MM.1S (cell line): ENCODE measurements at regions not wholly inside any gene's neighbourhood (a gene's known extent, or its start where the extent isn't known, plus 50 kb on each side); places are given as distances from the start of the nearest gene placed in this dataset.
"Not testable (repeated sequence)": the region's sequence is repeated elsewhere in the genome, so short reads cannot be mapped to it uniquely, and the experiment has no call there.

ENCODE experiments used
- DNase-seq: peaks from one replicate; pipeline ENCODE4 v3.0.0-alpha.2; 2015
- H2AFZ ChIP-seq: fragments of 300-600 bp; sonication (generic); 2 replicates; pipeline ENCODE4 v1.6.0; 2016; ENCODE audit warnings: antibody characterized with exemption, low read length
- H3F3A ChIP-seq: fragments of 300-600 bp; sonication (generic); 2 replicates; pipeline ENCODE4 v1.6.1; 2016; ENCODE audit warnings: mild to moderate bottlenecking, antibody characterized with exemption, low read length, moderate library complexity, mixed read lengths; ENCODE audit not compliant: insufficient read depth
- H3K27ac ChIP-seq: fragments of 300-600 bp; sonication (generic); 2 replicates; pipeline ENCODE4 v1.5.1; 2016; ENCODE audit warnings: mild to moderate bottlenecking, low read length
- H3K27me3 ChIP-seq: fragments of 300-600 bp; sonication (generic); replicated peaks from 2 replicates; pipeline ENCODE4 v1.6.0; 2016; ENCODE audit warnings: low read length; ENCODE audit not compliant: insufficient read depth
- H3K36me3 ChIP-seq: fragments of 300-600 bp; sonication (generic); replicated peaks from 2 replicates; pipeline ENCODE4 v1.6.1; 2016; ENCODE audit warnings: mild to moderate bottlenecking, low read length, mixed read lengths; ENCODE audit not compliant: insufficient read depth
- H3K4me1 ChIP-seq: fragments of 300-600 bp; sonication (generic); 2 replicates; pipeline ENCODE4 v1.6.1; 2016; ENCODE audit warnings: low read length, mixed read lengths
- H3K4me2 ChIP-seq: fragments of 300-600 bp; sonication (generic); 2 replicates; pipeline ENCODE4 v1.6.0; 2016; ENCODE audit warnings: low read depth, low read length
- H3K4me3 ChIP-seq: fragments of 300-600 bp; sonication (generic); 2 replicates; pipeline ENCODE4 v1.5.1; 2016; ENCODE audit warnings: low read length, mixed read lengths
- H3K79me2 ChIP-seq: fragments of 300-600 bp; sonication (generic); 2 replicates; pipeline ENCODE4 v1.6.1; 2016; ENCODE audit warnings: mixed run types, low read length, mixed read lengths
- H3K9ac ChIP-seq: fragments of 300-600 bp; sonication (generic); 2 replicates; pipeline ENCODE4 v1.6.1; 2016; ENCODE audit warnings: low read length, mixed read lengths
- H3K9me2 ChIP-seq: fragments of 300-600 bp; sonication (generic); replicated peaks from 2 replicates; pipeline ENCODE4 v1.6.1; 2016; ENCODE audit warnings: mild to moderate bottlenecking, low read length, mixed read lengths; ENCODE audit not compliant: insufficient read depth
- H3K9me3 ChIP-seq: fragments of 300-600 bp; sonication (generic); replicated peaks from 2 replicates; pipeline ENCODE4 v1.6.1; 2016; ENCODE audit warnings: mild to moderate bottlenecking, low read length, mixed read lengths; ENCODE audit not compliant: insufficient read depth
- H4K20me1 ChIP-seq: fragments of 300-600 bp; sonication (generic); 2 replicates; pipeline ENCODE4 v1.6.1; 2016; ENCODE audit warnings: mild to moderate bottlenecking, low read length, moderate library complexity, mixed read lengths; ENCODE audit not compliant: insufficient read depth
- EZH2 ChIP-seq: fragments of 300-600 bp; sonication (generic); optimal IDR thresholded peaks from 2 replicates; pipeline ENCODE3; 2017; ENCODE audit warnings: low read depth, mild to moderate bottlenecking, antibody characterized with exemption, low read length, mixed read lengths
- EZH2phosphoT487 ChIP-seq: fragments of 300-600 bp; sonication (generic); IDR thresholded peaks from 2 replicates; pipeline ENCODE4 v1.6.1; 2018; ENCODE audit warnings: antibody characterized with exemption, low read length
- TF ChIP-seq, protein P1 (sequence below): fragments of 300-600 bp; sonication (generic); IDR thresholded peaks from 2 replicates; pipeline ENCODE4 v1.5.1; 2016; ENCODE audit warnings: antibody characterized with exemption, low read length, mixed read lengths

GRCh38 chr3:189375532-189375931 is 203.8 kb downstream of the TPRG1 start:
- no peaks in the 10 kb centered on the region for H4K20me1 ChIP-seq
- no peaks in the 10 kb centered on the region for H3F3A ChIP-seq
- H3K9ac ChIP-seq = no peak overlapping the region
- H3K79me2 ChIP-seq = no peaks in the 10 kb centered on the region
- no peak overlapping the region for H2AFZ ChIP-seq
- H3K4me1 ChIP-seq = no peaks in the 10 kb centered on the region
- no peak overlapping the region for H3K4me3 ChIP-seq
- no peak overlapping the region for H3K4me2 ChIP-seq
- H3K9me2 ChIP-seq = no peaks in the 10 kb centered on the region
- TF ChIP-seq EZH2phosphoT487 (no peak), EZH2 (no peak)
- TF ChIP-seq, protein P1, sequence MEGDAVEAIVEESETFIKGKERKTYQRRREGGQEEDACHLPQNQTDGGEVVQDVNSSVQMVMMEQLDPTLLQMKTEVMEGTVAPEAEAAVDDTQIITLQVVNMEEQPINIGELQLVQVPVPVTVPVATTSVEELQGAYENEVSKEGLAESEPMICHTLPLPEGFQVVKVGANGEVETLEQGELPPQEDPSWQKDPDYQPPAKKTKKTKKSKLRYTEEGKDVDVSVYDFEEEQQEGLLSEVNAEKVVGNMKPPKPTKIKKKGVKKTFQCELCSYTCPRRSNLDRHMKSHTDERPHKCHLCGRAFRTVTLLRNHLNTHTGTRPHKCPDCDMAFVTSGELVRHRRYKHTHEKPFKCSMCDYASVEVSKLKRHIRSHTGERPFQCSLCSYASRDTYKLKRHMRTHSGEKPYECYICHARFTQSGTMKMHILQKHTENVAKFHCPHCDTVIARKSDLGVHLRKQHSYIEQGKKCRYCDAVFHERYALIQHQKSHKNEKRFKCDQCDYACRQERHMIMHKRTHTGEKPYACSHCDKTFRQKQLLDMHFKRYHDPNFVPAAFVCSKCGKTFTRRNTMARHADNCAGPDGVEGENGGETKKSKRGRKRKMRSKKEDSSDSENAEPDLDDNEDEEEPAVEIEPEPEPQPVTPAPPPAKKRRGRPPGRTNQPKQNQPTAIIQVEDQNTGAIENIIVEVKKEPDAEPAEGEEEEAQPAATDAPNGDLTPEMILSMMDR = no peak
- no peak for DNase-seq
- H3K36me3 ChIP-seq = no peaks in the 10 kb centered on the region
- H3K27ac ChIP-seq = no peak overlapping the region
- no peaks in the 10 kb centered on the region for H3K27me3 ChIP-seq
- H3K9me3 ChIP-seq = no peaks in the 10 kb centered on the region

DNA sequence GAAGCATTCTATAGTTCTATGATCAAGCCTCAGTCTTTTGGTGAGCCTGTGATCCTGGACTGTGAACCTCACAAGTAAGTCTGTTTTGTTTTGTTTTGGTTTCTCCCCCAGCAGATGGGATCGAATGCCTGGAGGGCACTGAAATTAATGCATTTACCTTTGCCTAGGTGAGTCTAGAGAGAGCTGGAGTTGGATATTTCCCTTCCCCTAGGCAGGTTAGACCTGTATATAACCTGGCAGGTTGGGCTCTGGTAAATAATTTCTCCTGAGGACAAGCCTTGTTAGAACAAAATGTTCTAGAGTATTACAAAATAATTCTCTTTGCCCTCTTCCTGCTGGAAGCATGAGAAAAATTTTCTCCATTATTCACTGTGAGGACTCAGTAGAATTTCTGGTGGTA is 211.9 kb downstream of the TPRG1 start:
- Histone ChIP-seq H3K9me2 (no peaks in the 10 kb centered on the region), H3K9ac (no peak overlapping the region), H3K9me3 (no peaks in the 10 kb centered on the region), H2AFZ (no peak overlapping the region), H3K27me3 (no peaks in the 10 kb centered on the region), H3F3A (no peaks in the 10 kb centered on the region), H4K20me1 (no peaks in the 10 kb centered on the region), H3K4me1 (no peaks in the 10 kb centered on the region), H3K27ac (no peak overlapping the region), H3K36me3 (no peaks in the 10 kb centered on the region), H3K4me3 (no peak overlapping the region), H3K4me2 (no peak overlapping the region), H3K79me2 (no peaks in the 10 kb centered on the region)
- no peak for DNase-seq
- TF ChIP-seq EZH2 = no peak
- TF ChIP-seq EZH2phosphoT487 = no peak

DNA sequence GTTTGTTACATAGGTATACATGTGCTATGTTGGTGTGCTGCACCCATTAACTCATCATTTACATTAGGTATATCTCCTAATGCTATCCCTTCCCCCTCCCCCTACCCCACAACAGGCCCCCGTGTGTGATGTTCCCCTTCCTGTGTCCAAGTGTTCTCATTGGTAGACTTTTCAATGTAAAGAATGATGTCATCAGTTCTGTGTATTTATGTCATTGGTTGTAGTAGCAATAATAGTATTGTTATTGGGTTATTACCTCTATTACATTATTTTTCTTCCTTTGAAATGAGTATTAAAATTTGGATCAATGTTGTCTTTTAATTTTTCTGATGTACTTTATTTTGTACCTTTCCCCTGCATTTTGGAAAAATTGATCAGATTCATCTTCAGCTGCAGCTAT is 214.1 kb downstream of the TPRG1 start:
- not testable (repeated sequence) for H3K27ac ChIP-seq, H3K9ac ChIP-seq, H3K4me3 ChIP-seq

GRCh38 chr3:189386739-189387138 is 215.0 kb downstream of the TPRG1 start:
- no peaks in the 10 kb centered on the region for H4K20me1 ChIP-seq
- no peaks in the 10 kb centered on the region for H3K9me2 ChIP-seq
- H3K27ac ChIP-seq = no peak overlapping the region
- TF ChIP-seq, protein P1 = no peak
- no peak for TF ChIP-seq EZH2
- TF ChIP-seq EZH2phosphoT487 = no peak
- H3K4me2 ChIP-seq = no peak overlapping the region
- H3K4me3 ChIP-seq = no peak overlapping the region
- no peaks in the 10 kb centered on the region for H3F3A ChIP-seq
- no peak for DNase-seq
- H3K9ac ChIP-seq = no peak overlapping the region
- H3K4me1 ChIP-seq = no peaks in the 10 kb centered on the region
- no peaks in the 10 kb centered on the region for H3K36me3 ChIP-seq
- no peaks in the 10 kb centered on the region for H3K79me2 ChIP-seq
- no peaks in the 10 kb centered on the region for H3K27me3 ChIP-seq
- no peak overlapping the region for H2AFZ ChIP-seq
- H3K9me3 ChIP-seq = no peaks in the 10 kb centered on the region

More for the DNA sequence above, 214.1 kb downstream of the TPRG1 start:
- DNase-seq, H4K20me1 ChIP-seq, H3K4me2 ChIP-seq, H3K9me3 ChIP-seq, H3K36me3 ChIP-seq, H3F3A ChIP-seq, H3K9me2 ChIP-seq, H3K27me3 ChIP-seq, H2AFZ ChIP-seq, H3K4me1 ChIP-seq, H3K79me2 ChIP-seq: not testable (repeated sequence)
